DND-41 (cell line): ENCODE measurements at regions not wholly inside any gene's neighbourhood (a gene's known extent, or its start where the extent isn't known, plus 50 kb on each side); places are given as distances from the start of the nearest gene placed in this dataset.
"Not testable (repeated sequence)": the region's sequence is repeated elsewhere in the genome, so short reads cannot be mapped to it uniquely, and the experiment has no call there.

Experiments used
- EZH2 ChIP-seq: IDR thresholded peaks from 3 replicates; pipeline ENCODE4 v1.6.1; 2012; ENCODE audit warnings: borderline replicate concordance, low read depth, mild to moderate bottlenecking, moderate library complexity, low read length, inconsistent platforms; ENCODE audit not compliant: severe bottlenecking
- TF ChIP-seq, protein P1 (sequence below): IDR thresholded peaks from 2 replicates; pipeline ENCODE4 v1.5.1; 2012; ENCODE audit warnings: borderline replicate concordance, low read length, moderate library complexity, mild to moderate bottlenecking; ENCODE audit not compliant: poor library complexity, severe bottlenecking; ENCODE audit errors: extremely low read depth

- TF ChIP-seq, protein P1, sequence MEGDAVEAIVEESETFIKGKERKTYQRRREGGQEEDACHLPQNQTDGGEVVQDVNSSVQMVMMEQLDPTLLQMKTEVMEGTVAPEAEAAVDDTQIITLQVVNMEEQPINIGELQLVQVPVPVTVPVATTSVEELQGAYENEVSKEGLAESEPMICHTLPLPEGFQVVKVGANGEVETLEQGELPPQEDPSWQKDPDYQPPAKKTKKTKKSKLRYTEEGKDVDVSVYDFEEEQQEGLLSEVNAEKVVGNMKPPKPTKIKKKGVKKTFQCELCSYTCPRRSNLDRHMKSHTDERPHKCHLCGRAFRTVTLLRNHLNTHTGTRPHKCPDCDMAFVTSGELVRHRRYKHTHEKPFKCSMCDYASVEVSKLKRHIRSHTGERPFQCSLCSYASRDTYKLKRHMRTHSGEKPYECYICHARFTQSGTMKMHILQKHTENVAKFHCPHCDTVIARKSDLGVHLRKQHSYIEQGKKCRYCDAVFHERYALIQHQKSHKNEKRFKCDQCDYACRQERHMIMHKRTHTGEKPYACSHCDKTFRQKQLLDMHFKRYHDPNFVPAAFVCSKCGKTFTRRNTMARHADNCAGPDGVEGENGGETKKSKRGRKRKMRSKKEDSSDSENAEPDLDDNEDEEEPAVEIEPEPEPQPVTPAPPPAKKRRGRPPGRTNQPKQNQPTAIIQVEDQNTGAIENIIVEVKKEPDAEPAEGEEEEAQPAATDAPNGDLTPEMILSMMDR, result not testable (repeated sequence)
- TF ChIP-seq EZH2, result not testable (repeated sequence)
Observed at GRCh38 chr17:45596347-45596746, 105.8 kb upstream of the PLEKHM1 start.
